DMS53 (cell line): ENCODE measurements at regions not wholly inside any gene's neighbourhood (a gene's known extent, or its start where the extent isn't known, plus 50 kb on each side); places are given as distances from the start of the nearest gene placed in this dataset.
"Not testable (repeated sequence)": the region's sequence is repeated elsewhere in the genome, so short reads cannot be mapped to it uniquely, and the experiment has no call there.

ENCODE experiments used
- DNase-seq: peaks from one replicate; lab custom pipeline; 2025; lab: John Stamatoyannopoulos, UW

GRCh38 chr9:39567396-39567795, 211.9 kb downstream of the SPATA31A1 start:
- DNase-seq = not testable (repeated sequence)

GRCh38 chr9:39568900-39569299, 213.4 kb downstream of the SPATA31A1 start:
- not testable (repeated sequence) for DNase-seq

GRCh38 chr9:39573024-39574022, 217.9 kb downstream of the SPATA31A1 start:
- DNase-seq = not testable (repeated sequence)

GRCh38 chr9:39579000-39579399, 223.5 kb downstream of the SPATA31A1 start:
- not testable (repeated sequence) for DNase-seq

GRCh38 chr9:39581296-39581695, 225.8 kb downstream of the SPATA31A1 start:
- DNase-seq = not testable (repeated sequence)

- DNase-seq = not testable (repeated sequence)
These were observed 227.4 kb downstream of the SPATA31A1 start for GRCh38 chr9:39582677-39583412.

- not testable (repeated sequence) for DNase-seq
These were observed 227.9 kb downstream of the SPATA31A1 start for GRCh38 chr9:39583413-39583747.

GRCh38 chr9:39585233-39585632, 229.8 kb downstream of the SPATA31A1 start:
- not testable (repeated sequence) for DNase-seq

GRCh38 chr9:39587844-39588499, 232.5 kb downstream of the SPATA31A1 start:
- DNase-seq = no peak

GRCh38 chr9:39588500-39589137, 233.2 kb downstream of the SPATA31A1 start:
- DNase-seq = peak; percentile 15

- DNase-seq = not testable (repeated sequence)
These were observed 248.6 kb downstream of the SPATA31A1 start for GRCh38 chr9:39604089-39604488.

GRCh38 chr9:39611449-39612231, 256.2 kb downstream of the SPATA31A1 start:
- not testable (repeated sequence) for DNase-seq

- not testable (repeated sequence) for DNase-seq
These were observed 261.0 kb downstream of the SPATA31A1 start for GRCh38 chr9:39616480-39616879.

GRCh38 chr9:39624048-39624447, 268.6 kb downstream of the SPATA31A1 start:
- DNase-seq = not testable (repeated sequence)

GRCh38 chr9:39632071-39632470, 276.6 kb downstream of the SPATA31A1 start:
- not testable (repeated sequence) for DNase-seq

GRCh38 chr9:39649029-39649428, 293.6 kb downstream of the SPATA31A1 start:
- not testable (repeated sequence) for DNase-seq

GRCh38 chr9:39656960-39657603, 301.6 kb downstream of the SPATA31A1 start:
- not testable (repeated sequence) for DNase-seq

GRCh38 chr9:39663020-39663419, 307.6 kb downstream of the SPATA31A1 start:
- DNase-seq = not testable (repeated sequence)

- not testable (repeated sequence) for DNase-seq
These were observed 308.2 kb downstream of the SPATA31A1 start for GRCh38 chr9:39663713-39664112.

- not testable (repeated sequence) for DNase-seq
These were observed 309.6 kb downstream of the SPATA31A1 start for GRCh38 chr9:39665020-39665419.
